ELF-1 (cell line): ENCODE measurements at regions not wholly inside any gene's neighbourhood (a gene's known extent, or its start where the extent isn't known, plus 50 kb on each side); places are given as distances from the start of the nearest gene placed in this dataset.
A peak's percentile ranks its signal among the peaks of the same experiment; 100 is the strongest.

Experiments
- DNase-seq: peaks from one replicate; pipeline ENCODE4 v3.0.0-alpha.2; 2016; ENCODE audit warnings: low read depth, low spot score

GRCh38 chr1:90402893-90403849, 313.9 kb downstream of the BARHL2 start:
- DNase-seq = peak; percentile 78

- DNase-seq = no peak
These were observed 317.0 kb downstream of the BARHL2 start for GRCh38 chr1:90400131-90400530.

DNA sequence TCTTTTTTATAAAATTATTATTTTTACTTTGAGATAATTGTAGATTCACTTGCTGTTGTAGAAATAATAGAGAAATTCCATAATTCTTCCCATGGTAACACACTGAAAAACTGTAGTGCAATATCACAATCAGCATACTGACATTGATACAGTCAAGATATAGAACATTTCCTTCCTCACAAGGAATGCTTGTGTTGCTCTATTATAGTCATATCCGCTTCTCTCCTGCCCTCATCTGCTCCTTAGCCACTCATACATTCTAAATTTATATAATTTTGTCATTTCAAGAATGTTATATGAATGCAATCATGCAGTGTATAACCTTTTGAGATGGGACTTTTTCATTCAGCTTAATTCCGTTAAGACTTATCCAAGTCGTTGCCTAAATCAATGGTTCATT, 320.2 kb downstream of the BARHL2 start:
- DNase-seq = no peak

- no peak for DNase-seq
These were observed 322.9 kb downstream of the BARHL2 start for GRCh38 chr1:90394247-90394646.

- no peak for DNase-seq
These were observed 324.1 kb downstream of the BARHL2 start for GRCh38 chr1:90393025-90393424.

DNA sequence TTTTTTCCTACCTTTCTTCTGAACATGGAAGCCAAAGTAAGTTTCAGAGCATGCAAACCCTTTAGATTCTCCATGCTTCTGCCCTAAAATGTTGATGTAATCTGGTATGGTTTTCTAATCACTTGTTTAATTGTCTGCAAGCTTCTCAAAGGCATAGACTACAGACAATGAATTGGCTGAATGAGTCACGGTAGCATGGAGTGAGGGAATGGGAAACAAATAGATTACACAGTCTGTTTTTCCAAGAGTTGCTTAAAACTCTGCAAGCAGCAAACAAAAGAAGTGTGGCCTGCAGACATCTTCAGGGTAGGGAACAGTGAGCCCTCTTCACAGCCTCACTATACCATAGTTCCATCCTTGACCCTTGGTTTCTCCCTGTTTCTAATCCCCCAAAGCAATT, 326.0 kb downstream of the BARHL2 start:
- DNase-seq = no peak

- DNase-seq = no peak
These were observed 329.3 kb downstream of the BARHL2 start for GRCh38 chr1:90387805-90388204.

DNA sequence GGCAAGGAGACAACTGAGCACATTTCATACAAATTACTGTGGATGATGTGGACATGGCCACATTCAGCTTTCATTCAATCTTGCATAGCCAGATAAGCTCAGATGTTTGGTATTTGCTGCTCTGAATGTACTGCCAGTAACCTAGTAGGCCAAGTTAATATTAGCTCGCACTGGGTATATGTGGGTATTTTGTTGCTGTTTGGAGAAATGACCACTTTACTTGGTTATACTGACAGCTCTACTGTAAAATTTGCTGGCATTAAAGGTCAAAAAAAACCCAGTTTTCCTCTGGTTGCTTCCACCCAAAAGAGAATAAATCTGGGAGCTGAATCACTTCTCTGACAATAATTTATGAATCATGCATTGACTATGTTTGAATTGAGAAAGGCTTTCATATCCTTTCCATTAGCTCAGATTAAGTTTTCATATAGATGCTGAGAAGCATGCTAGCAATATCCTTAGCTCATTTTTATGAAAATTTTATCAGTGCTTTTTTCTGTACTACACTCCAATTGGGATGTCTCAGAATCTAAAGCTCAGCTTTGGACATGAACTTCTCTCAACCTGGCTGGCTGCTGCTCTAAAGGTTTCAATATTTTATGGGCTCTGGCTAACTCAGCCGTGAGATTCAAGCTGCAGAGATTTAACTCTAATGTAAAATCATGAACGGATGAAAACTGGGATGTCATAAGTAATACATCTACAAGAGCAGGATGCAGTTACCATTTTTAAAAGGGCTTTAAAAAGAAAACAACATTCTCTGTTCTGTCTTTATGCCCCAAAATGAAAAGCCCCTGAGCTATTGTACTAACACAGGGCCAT, 330.0 kb downstream of the BARHL2 start:
- DNase-seq = no peak

GRCh38 chr1:90384193-90384592, 332.9 kb downstream of the BARHL2 start:
- no peak for DNase-seq

DNA sequence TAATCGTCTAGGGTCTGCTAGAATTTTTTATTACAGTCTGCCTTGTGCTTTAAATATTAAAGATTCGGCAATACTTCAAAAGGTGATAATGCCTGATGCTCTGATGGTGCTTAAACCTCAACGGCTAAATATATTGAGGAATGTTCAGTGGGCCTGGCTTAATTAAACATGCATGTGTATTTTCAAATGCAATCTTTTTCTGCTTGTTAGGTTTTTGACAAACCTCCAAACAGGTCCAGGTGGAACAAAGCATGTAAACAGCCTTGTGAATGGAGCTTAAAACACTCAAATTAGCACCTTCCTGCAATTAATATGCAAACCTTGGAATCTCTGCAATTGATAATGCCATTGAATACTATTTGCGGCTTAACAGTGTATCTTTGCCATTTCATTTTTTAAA, 334.9 kb downstream of the BARHL2 start:
- DNase-seq = no peak

- DNase-seq = no peak
These were observed 335.5 kb downstream of the BARHL2 start for GRCh38 chr1:90381598-90381997.

GRCh38 chr1:90371448-90371813, 345.7 kb downstream of the BARHL2 start:
- DNase-seq = no peak

- no peak for DNase-seq
These were observed 346.2 kb downstream of the BARHL2 start for GRCh38 chr1:90370686-90371447.

DNA sequence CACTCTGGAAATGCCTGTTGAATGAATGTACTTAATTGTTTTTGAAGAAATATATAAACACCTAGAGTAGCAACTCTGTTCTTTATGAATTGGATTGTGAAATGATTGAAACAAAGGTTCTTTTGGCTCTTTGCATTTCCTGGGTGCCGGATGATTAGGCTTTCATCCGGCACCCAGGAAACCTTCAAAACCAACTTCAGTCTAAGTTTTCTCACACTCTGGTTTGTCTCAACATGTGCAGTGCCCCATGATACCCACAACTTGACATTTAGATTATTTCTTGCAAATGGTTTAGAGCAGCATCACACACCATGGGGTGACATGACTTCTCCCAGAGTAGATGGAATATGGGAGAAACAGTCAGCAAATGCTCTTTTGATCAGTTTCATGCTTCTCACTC, 354.9 kb downstream of the BARHL2 start:
- DNase-seq = no peak

- DNase-seq = no peak
These were observed 356.1 kb downstream of the BARHL2 start for GRCh38 chr1:90361026-90361425.

GRCh38 chr1:90359994-90360393, 357.1 kb downstream of the BARHL2 start:
- peak; percentile 69 for DNase-seq

- no peak for DNase-seq
These were observed 358.7 kb downstream of the BARHL2 start for GRCh38 chr1:90358448-90358847.

DNA sequence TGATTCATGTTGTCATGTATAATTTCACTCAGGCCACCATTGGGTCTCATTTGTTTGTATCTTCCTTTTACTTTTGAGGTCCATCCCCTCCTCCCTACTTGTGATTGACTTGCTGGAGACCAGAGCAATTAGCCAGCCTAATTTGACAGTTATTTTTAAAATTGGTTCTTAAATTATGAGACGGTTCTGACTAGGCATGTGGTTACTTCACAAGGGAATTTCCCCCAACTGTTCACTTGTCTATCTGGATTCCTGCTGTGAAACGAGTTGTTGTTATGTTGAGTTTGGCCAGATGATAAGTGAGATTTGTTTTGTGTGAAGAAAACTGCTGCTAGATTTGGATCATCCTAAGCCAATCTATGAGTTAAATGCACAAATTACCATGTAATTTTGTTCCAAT, 359.1 kb downstream of the BARHL2 start:
- no peak for DNase-seq

GRCh38 chr1:90356991-90357390, 360.1 kb downstream of the BARHL2 start:
- no peak for DNase-seq

DNA sequence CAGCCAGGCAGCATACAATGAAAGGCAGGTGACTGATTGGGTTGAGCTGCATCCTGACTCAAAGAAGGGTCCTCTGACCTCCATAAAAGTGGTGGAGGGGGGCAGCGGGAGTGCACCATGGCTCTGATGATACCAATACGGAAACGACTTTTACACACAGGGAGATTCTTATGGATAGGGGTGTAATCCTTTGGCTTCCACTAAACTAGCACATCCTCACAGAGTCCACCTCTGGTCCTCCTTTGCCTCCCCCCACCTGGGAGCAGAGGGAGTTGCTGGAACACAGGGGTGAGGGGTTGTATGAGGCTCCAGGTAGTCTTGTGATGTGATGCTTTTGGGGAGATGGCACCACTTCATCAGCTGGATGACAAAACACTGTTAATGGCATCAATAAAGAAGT, 361.0 kb downstream of the BARHL2 start:
- no peak for DNase-seq

DNA sequence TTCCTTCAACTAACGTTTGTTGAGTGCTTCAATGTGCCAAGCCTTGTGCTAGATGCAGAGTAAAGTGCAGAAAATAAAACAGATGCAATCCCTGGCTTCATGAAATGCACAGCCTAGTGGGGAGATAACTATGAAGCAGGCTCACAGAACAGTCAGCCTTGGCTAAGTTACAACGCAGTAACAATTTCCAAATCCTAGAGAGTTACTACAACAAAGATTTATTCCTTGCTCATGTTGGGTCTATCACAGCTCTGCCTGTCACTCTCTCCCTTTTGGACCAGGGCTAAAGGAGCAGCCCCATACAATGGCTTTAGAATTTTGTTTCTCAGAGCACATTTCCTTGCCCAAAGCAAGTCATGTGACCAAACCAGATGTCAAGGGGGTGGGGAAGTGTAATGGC, 359.8 kb downstream of the ZNF326 start:
- DNase-seq = no peak

DNA sequence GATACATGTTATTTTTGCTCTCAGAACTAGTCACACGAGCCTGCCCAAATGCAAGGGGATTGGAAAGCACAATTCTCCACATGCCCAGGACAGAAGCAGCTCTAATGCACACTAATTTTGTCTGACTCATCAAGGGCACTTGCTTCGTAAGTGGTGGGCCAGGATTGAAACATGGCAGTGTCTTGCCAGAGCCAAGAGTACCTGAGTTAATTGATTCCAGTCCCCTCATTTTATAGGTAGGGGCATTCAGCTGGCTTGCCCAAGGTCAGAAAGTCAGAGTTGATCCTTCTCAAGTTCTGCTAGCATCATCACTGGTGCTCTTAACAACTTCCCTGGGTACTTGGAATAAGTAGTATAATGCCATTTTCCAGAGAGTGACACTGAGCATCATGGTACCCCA, 356.1 kb downstream of the ZNF326 start:
- DNase-seq = no peak
